AG09319 (cell line): ENCODE measurements at regions not wholly inside any gene's neighbourhood (a gene's known extent, or its start where the extent isn't known, plus 50 kb on each side); places are given as distances from the start of the nearest gene placed in this dataset.

ENCODE experiments used
- DNase-seq: peaks from one replicate; pipeline ENCODE4 v3.0.0-alpha.2; 2010; ENCODE audit warnings: low read depth; ENCODE audit errors: extremely low read depth
- CTCF ChIP-seq: IDR thresholded peaks from 2 replicates; pipeline ENCODE4 v1.5.1; 2011; ENCODE audit warnings: low read depth, mild to moderate bottlenecking, inconsistent platforms, low read length, moderate library complexity

- DNase-seq = no peak
- TF ChIP-seq CTCF = no peak
Observed at GRCh38 chr6:139644821-139645220, 270.4 kb upstream of the CITED2 start.

- DNase-seq = no peak
Observed at GRCh38 chr6:139643986-139644385, 269.5 kb upstream of the CITED2 start.

GRCh38 chr6:139642346-139642745, 267.9 kb upstream of the CITED2 start:
- TF ChIP-seq CTCF = no peak
- DNase-seq = no peak

More at GRCh38 chr6:139643986-139644385, 269.5 kb upstream of the CITED2 start:
- TF ChIP-seq CTCF = no peak

DNA sequence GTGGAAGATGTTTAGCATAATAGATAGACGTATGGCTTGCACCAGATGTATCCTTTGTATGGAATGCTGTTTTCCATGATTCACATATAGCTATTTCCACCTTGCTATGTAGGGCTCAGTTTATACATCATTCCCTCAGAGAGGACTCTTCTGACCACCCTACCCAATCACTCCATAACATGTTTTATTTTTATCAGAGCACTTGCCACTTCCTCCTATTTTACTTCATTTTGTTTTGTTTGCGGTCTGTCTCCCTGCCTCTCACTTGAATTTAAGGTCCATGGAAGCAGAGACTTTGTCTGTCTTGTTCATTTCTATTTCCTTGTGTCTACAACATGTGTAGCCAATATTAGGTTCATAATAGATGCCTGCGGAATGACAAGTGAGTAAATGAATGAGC, 266.9 kb upstream of the CITED2 start:
- no peak for DNase-seq

GRCh38 chr6:139640921-139641320, 266.5 kb upstream of the CITED2 start:
- no peak for DNase-seq
- TF ChIP-seq CTCF = no peak

More for the DNA sequence above, 266.9 kb upstream of the CITED2 start:
- no peak for TF ChIP-seq CTCF

GRCh38 chr6:139640448-139640847, 266.0 kb upstream of the CITED2 start:
- no peak for DNase-seq
- no peak for TF ChIP-seq CTCF

DNA sequence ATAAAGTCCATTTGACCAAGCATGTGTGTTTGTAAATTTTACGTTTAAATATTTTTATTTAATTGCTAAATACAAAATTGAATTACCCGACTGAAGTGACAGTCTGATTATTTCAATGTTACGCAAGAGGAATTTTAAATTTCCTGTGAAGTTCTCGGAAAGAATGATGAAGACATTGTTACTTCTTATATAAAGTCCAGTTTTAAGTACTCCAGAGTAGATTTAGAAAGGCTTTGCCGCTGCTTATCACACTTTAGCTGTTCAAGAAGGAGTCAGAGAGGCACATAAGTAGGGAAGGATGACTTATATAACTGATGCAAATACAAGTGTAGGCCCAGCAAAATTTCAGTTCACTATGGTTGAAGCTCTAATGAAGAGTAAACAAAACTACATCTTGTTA, 265.1 kb upstream of the CITED2 start:
- TF ChIP-seq CTCF = no peak
- no peak for DNase-seq
